CMK (cell line): ENCODE measurements at regions not wholly inside any gene's neighbourhood (a gene's known extent, or its start where the extent isn't known, plus 50 kb on each side); places are given as distances from the start of the nearest gene placed in this dataset.

Experiments used
- DNase-seq: peaks from one replicate; pipeline ENCODE4 v3.0.0-alpha.2; 2010; ENCODE audit warnings: low read depth

- DNase-seq = no peak
These were observed 50.7 kb upstream of the LYVE1 start for GRCh38 chr11:10619131-10619680.

- DNase-seq = no peak
These were observed 50.0 kb upstream of the LYVE1 start for GRCh38 chr11:10618490-10618889.
